CD4-positive, alpha-beta T cell treated with Interleukin-12 subunit alpha and Interleukin-12 subunit beta, for 1 hour (primary cell): ENCODE measurements at regions not wholly inside any gene's neighbourhood (a gene's known extent, or its start where the extent isn't known, plus 50 kb on each side); places are given as distances from the start of the nearest gene placed in this dataset.
"Not testable (repeated sequence)": the region's sequence is repeated elsewhere in the genome, so short reads cannot be mapped to it uniquely, and the experiment has no call there.

Source experiments
- DNase-seq: peaks from one replicate; pipeline ENCODE4 v3.0.0-alpha.2; 2020

- DNase-seq = no peak
These were observed 172.1 kb upstream of the SLC7A11 start for GRCh38 chr4:138414202-138414601.

- no peak for DNase-seq
These were observed 171.1 kb upstream of the SLC7A11 start for GRCh38 chr4:138413273-138413672.

GRCh38 chr4:138412847-138413246 lies 170.7 kb upstream of the SLC7A11 start:
- DNase-seq = no peak

GRCh38 chr4:138410266-138410665 lies 168.1 kb upstream of the SLC7A11 start:
- DNase-seq = no peak

GRCh38 chr4:138409670-138410069 lies 167.5 kb upstream of the SLC7A11 start:
- DNase-seq = no peak

- no peak for DNase-seq
These were observed 166.6 kb upstream of the SLC7A11 start for GRCh38 chr4:138408758-138409157.

GRCh38 chr4:138407329-138407728 lies 165.2 kb upstream of the SLC7A11 start:
- DNase-seq = no peak

GRCh38 chr4:138406876-138407275 lies 164.7 kb upstream of the SLC7A11 start:
- DNase-seq = no peak

GRCh38 chr4:138405934-138406567 lies 163.9 kb upstream of the SLC7A11 start:
- DNase-seq = no peak

- DNase-seq = no peak
These were observed 163.3 kb upstream of the SLC7A11 start for GRCh38 chr4:138405466-138405891.

GRCh38 chr4:138404801-138405200 lies 162.7 kb upstream of the SLC7A11 start:
- DNase-seq = no peak

- no peak for DNase-seq
These were observed 162.1 kb upstream of the SLC7A11 start for GRCh38 chr4:138404251-138404650.

- no peak for DNase-seq
These were observed 159.2 kb upstream of the SLC7A11 start for GRCh38 chr4:138401334-138401733.

GRCh38 chr4:138400543-138400942 lies 158.4 kb upstream of the SLC7A11 start:
- no peak for DNase-seq

GRCh38 chr4:138400066-138400465 lies 157.9 kb upstream of the SLC7A11 start:
- no peak for DNase-seq

GRCh38 chr4:138399081-138399480 lies 156.9 kb upstream of the SLC7A11 start:
- DNase-seq = no peak

GRCh38 chr4:138398322-138398721 lies 156.2 kb upstream of the SLC7A11 start:
- DNase-seq = no peak

- DNase-seq = no peak
These were observed 151.9 kb upstream of the SLC7A11 start for GRCh38 chr4:138393886-138394610.

- no peak for DNase-seq
These were observed 150.7 kb upstream of the SLC7A11 start for GRCh38 chr4:138392751-138393308.

GRCh38 chr4:138389976-138390685 lies 148.0 kb upstream of the SLC7A11 start:
- DNase-seq = no peak

- DNase-seq = no peak
These were observed 132.8 kb upstream of the SLC7A11 start for GRCh38 chr4:138374947-138375346.

GRCh38 chr4:138367942-138368341 lies 125.8 kb upstream of the SLC7A11 start:
- no peak for DNase-seq

GRCh38 chr4:138352446-138352845 lies 110.3 kb upstream of the SLC7A11 start:
- not testable (repeated sequence) for DNase-seq

- no peak for DNase-seq
These were observed 105.9 kb upstream of the SLC7A11 start for GRCh38 chr4:138348055-138348454.
